Vagina (tissue), 2 donors: ENCODE measurements at regions not wholly inside any gene's neighbourhood (a gene's known extent, or its start where the extent isn't known, plus 50 kb on each side); places are given as distances from the start of the nearest gene placed in this dataset.
A peak's percentile ranks its signal among the peaks of the same experiment; 100 is the strongest.

Experiments
- DNase-seq, 2 donors: peaks; one replicate each; pipeline ENCODE4 v3.0.0-alpha.2; 2017; ENCODE audit errors: extremely low spot score in 2 of 2
- H3K27ac ChIP-seq: fragments of 200-600 bp; sonication (generic); one replicate; pipeline ENCODE4 v1.5.1; 2019
- H3K27me3 ChIP-seq: fragments of 200-600 bp; sonication (generic); one replicate; pipeline ENCODE4 v1.5.1; 2019
- H3K36me3 ChIP-seq, 2 donors: fragments of 200-600 bp; sonication (generic); one replicate each; pipeline ENCODE4 v1.5.1; 2017 to 2019
- H3K4me1 ChIP-seq: fragments of 200-600 bp; sonication (generic); one replicate; pipeline ENCODE4 v1.5.1; 2019
- H3K4me3 ChIP-seq, 2 donors: fragments of 200-600 bp; sonication (generic); 1 replicate in 1 of 2; 2 replicates in 1 of 2; pipeline ENCODE4 v1.5.1; 2016 to 2019
- H3K9me3 ChIP-seq: fragments of 200-600 bp; sonication (generic); one replicate; pipeline ENCODE4 v1.5.1; 2019
- POLR2A ChIP-seq, 2 donors: fragments of 450-650 bp; IDR thresholded peaks; one replicate each; pipeline ENCODE4 v1.6.1; 2017; ENCODE audit warnings: antibody characterized with exemption in 2 of 2, mild to moderate bottlenecking in 2 of 2, moderate library complexity in 2 of 2
- POLR2AphosphoS5 ChIP-seq, 2 donors: sonication (generic); formaldehyde crosslinking; IDR thresholded peaks; one replicate each; pipeline ENCODE4 v1.9.0; 2017; ENCODE audit warnings: antibody characterized with exemption in 2 of 2, mild to moderate bottlenecking in 2 of 2, low read depth in 1 of 2; ENCODE audit not compliant: insufficient read depth in 1 of 2
- intact Hi-C: fragments of 100-400 bp; cut with DNase I; formaldehyde crosslinking; loops from one replicate; pipeline ENCODE4 v1.15.1; 2023
- TF ChIP-seq, protein P1 (sequence below), 3 experiments: fragments of 450-650 bp in 2 of 3; fragments of 200-600 bp in 1 of 3; sonication (generic) in 1 of 3; IDR thresholded peaks; one replicate each; pipeline ENCODE4 v1.5.1; 2017 to 2019; ENCODE audit warnings: antibody characterized with exemption in 3 of 3, mild to moderate bottlenecking in 2 of 3, moderate library complexity in 2 of 3

DNA sequence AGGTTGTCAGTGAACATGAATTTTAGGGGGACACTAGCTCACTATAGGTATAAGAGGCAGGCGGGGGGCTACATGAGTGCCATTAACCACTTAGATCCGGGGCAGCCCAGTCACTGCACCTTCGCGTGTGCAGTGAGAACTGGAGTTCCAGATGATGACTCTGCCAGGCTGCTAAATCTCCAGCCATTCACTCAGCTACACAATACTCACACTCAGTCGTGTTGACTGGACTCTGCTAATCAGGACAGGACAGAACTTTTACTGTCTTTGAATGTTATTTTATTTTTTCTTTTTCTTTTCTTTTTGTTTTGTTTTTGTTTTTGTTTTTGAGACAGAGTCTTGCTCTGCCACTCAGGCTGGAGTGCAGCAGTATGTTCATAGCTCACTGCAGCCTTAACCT lies 465.6 kb downstream of the AACS start:
- no peaks in the 10 kb centered on the region for H3K9me3 ChIP-seq
- intact Hi-C loops, result no loop called here
- TF ChIP-seq POLR2AphosphoS5 (IDR thresholded peaks at IDR 0.05; ENCODE audit: insufficient read depth in 1 of 2, low read depth in 1 of 2) (no peak), POLR2A (IDR thresholded peaks at IDR 0.05) (no peak)
- TF ChIP-seq, protein P1, sequence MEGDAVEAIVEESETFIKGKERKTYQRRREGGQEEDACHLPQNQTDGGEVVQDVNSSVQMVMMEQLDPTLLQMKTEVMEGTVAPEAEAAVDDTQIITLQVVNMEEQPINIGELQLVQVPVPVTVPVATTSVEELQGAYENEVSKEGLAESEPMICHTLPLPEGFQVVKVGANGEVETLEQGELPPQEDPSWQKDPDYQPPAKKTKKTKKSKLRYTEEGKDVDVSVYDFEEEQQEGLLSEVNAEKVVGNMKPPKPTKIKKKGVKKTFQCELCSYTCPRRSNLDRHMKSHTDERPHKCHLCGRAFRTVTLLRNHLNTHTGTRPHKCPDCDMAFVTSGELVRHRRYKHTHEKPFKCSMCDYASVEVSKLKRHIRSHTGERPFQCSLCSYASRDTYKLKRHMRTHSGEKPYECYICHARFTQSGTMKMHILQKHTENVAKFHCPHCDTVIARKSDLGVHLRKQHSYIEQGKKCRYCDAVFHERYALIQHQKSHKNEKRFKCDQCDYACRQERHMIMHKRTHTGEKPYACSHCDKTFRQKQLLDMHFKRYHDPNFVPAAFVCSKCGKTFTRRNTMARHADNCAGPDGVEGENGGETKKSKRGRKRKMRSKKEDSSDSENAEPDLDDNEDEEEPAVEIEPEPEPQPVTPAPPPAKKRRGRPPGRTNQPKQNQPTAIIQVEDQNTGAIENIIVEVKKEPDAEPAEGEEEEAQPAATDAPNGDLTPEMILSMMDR (IDR thresholded peaks at IDR 0.05), result no peak
- no peak for DNase-seq
- no peak overlapping the region for H3K4me3 ChIP-seq
- no peaks in the 10 kb centered on the region for H3K27me3 ChIP-seq
- H3K4me1 ChIP-seq, result no peaks in the 10 kb centered on the region
- no peaks in the 10 kb centered on the region for H3K36me3 ChIP-seq
- H3K27ac ChIP-seq, result no peak overlapping the region

DNA sequence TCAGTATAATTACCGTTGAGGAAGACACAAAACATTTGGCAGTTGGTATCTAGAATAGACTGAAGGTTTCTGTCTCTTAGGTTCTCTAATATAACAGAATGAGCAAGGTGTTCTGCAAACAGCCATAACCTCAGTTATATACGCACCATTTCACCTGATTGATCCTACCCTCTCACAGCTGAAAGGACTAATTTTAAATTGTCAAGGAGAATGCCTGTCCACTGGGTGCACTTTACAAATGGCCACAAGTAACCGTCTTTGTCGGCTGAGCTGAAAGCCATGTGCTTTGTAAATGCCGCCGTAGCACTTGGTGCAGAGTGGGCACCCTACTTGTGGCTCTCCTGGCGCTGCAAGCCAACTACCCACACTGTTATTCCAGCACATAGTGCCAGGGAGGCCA lies 466.3 kb downstream of the AACS start:
- no peak overlapping the region for H3K27ac ChIP-seq
- H3K9me3 ChIP-seq, result no peaks in the 10 kb centered on the region
- no peaks in the 10 kb centered on the region for H3K27me3 ChIP-seq
- no peak overlapping the region for H3K4me3 ChIP-seq
- no peak for TF ChIP-seq POLR2AphosphoS5 (IDR thresholded peaks at IDR 0.05; ENCODE audit: insufficient read depth in 1 of 2, low read depth in 1 of 2)
- TF ChIP-seq, protein P1 (IDR thresholded peaks at IDR 0.05), result no peak
- no peak for TF ChIP-seq POLR2A (IDR thresholded peaks at IDR 0.05)
- no peak for DNase-seq
- intact Hi-C loops, result no loop called here
- H3K4me1 ChIP-seq, result no peaks in the 10 kb centered on the region
- H3K36me3 ChIP-seq, result no peaks in the 10 kb centered on the region

DNA sequence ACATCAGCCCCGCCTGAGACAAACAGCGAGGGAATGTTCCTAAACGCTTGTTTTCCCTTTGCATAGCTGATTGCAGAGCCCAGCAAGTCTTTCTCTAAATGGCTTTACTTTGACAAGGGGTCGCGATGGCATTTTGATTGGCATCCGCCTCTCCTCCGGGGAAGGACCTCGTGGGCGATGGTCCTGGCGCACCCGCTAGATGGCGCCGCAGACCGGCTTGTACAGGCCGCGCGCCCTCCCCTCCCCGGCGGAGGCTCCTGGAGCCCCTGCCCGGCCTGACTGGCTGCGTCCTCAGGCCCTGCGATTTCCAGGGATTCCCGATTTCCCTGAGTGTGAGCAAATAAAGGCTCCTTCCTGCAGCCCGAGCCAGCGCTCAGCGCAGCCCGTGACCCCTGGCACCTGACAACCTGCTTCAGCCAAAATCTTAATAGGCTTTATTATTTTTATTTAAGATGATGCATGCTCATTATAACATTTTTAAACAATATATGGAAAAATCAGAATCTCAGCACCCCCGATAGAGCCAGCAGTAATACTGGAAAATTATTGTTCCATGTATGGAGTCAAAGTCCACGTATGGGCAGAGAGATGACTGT lies 468.3 kb downstream of the AACS start:
- no peaks in the 10 kb centered on the region for H3K27me3 ChIP-seq
- no peaks in the 10 kb centered on the region for H3K9me3 ChIP-seq
- TF ChIP-seq POLR2A (IDR thresholded peaks at IDR 0.05) (no peak), POLR2AphosphoS5 (IDR thresholded peaks at IDR 0.05; ENCODE audit: insufficient read depth in 1 of 2, low read depth in 1 of 2) (no peak)
- TF ChIP-seq, protein P1 (IDR thresholded peaks at IDR 0.05), result peak; percentile 19 to 68 (median 36)
- H3K27ac ChIP-seq, result no peak overlapping the region
- H3K36me3 ChIP-seq, result no peaks in the 10 kb centered on the region
- H3K4me3 ChIP-seq, result no peak overlapping the region
- DNase-seq, result no peak
- no peaks in the 10 kb centered on the region for H3K4me1 ChIP-seq
- intact Hi-C loops, result no loop called here

DNA sequence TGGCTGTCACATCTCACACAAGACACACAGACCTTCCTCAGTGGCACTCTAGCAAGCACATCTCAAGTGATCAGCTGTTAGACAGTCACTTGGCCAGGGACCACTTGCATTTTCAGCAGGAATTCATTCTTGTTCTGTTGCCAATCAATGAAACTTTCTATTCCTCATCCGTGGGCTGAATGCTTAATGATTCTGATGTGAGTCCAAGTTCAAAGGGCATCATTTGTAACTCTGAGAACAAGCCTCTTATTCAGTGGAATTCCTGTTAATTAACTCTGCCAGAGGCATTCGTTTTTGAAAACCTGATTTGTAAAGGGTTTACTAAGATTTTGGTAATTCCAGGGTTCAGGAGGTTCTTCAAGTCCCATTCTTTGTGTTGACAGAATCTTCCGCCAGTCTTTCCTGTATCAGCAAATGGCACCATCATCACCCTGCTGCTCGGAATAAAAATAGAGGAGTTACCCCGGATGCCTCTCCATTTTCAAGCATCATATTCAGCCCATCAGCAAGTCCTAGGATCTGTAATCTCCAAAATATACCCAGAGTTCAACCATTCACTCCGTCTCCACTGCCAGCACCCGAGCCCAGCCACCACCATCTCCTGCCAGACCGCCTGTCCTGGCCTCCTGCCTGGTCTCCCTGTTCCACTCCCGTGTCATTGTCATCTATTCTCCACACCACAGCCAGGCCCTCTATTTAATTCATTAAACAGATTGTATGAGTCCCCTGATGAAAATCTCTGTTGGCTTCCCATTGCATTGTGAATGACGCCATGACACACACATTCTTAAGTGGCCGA lies 473.4 kb downstream of the AACS start:
- intact Hi-C loops, result no loop called here
- Histone ChIP-seq H3K4me3 (no peak overlapping the region), H3K4me1 (no peaks in the 10 kb centered on the region), H3K27ac (no peak overlapping the region), H3K36me3 (no peaks in the 10 kb centered on the region), H3K9me3 (no peaks in the 10 kb centered on the region), H3K27me3 (no peaks in the 10 kb centered on the region)
- no peak for DNase-seq
- TF ChIP-seq POLR2A (IDR thresholded peaks at IDR 0.05) (no peak), POLR2AphosphoS5 (IDR thresholded peaks at IDR 0.05; ENCODE audit: insufficient read depth in 1 of 2, low read depth in 1 of 2) (no peak)
- TF ChIP-seq, protein P1 (IDR thresholded peaks at IDR 0.05), result no peak
